ENCODE measurements at regions not wholly inside any gene's neighbourhood (a gene's known extent, or its start where the extent isn't known, plus 50 kb on each side); places are given as distances from the start of the nearest gene placed in this dataset.

- Histone ChIP-seq H3K4me2 (ENCODE audit: insufficient read depth, low read length) (no peak overlapping the region), H4K20me1 (ENCODE audit: insufficient read depth, low read length) (no peaks in the 10 kb centered on the region), H3K4me3 (ENCODE audit: low read depth in 1 of 2, low read length in 2 of 2) (no peak overlapping the region), H2AFZ (ENCODE audit: low read depth, low read length) (no peak overlapping the region), H3K27ac (ENCODE audit: low read length) (no peak overlapping the region), H3K79me2 (ENCODE audit: insufficient read depth, low read length) (no peaks in the 10 kb centered on the region), H3K36me3 (ENCODE audit: insufficient read depth, low read length) (no peaks in the 10 kb centered on the region), H3K9me3 (ENCODE audit: insufficient read depth, low read length, severe bottlenecking) (no peaks in the 10 kb centered on the region), H3K9ac (ENCODE audit: low read depth, low read length) (no peak overlapping the region), H3K27me3 (ENCODE audit: insufficient read depth, low read length, poor library complexity) (no peaks in the 10 kb centered on the region), H3K4me1 (ENCODE audit: insufficient read depth, low read length) (no peaks in the 10 kb centered on the region)
- no peak for TF ChIP-seq CTCF (IDR thresholded peaks at IDR 0.05; ENCODE audit: borderline replicate concordance, extremely low read depth, low read length, poor library complexity, severe bottlenecking)
- TF ChIP-seq EZH2 (IDR thresholded peaks at IDR 0.05; ENCODE audit: borderline replicate concordance, low read depth, low read length, severe bottlenecking), result no peak
- DNase-seq (no peak), ATAC-seq (ENCODE audit: insufficient read depth, low read depth) (no peak)
Measured at GRCh38 chr21:24658926-24659325, 948.4 kb downstream of the MRPL39 start.

- Histone ChIP-seq H3K4me2 (ENCODE audit: insufficient read depth, low read length) (no peak overlapping the region), H3K4me3 (ENCODE audit: low read depth in 1 of 2, low read length in 2 of 2) (no peak overlapping the region), H4K20me1 (ENCODE audit: insufficient read depth, low read length) (no peaks in the 10 kb centered on the region), H3K9ac (ENCODE audit: low read depth, low read length) (no peak overlapping the region), H2AFZ (ENCODE audit: low read depth, low read length) (no peak overlapping the region), H3K9me3 (ENCODE audit: insufficient read depth, low read length, severe bottlenecking) (no peaks in the 10 kb centered on the region), H3K27ac (ENCODE audit: low read length) (no peak overlapping the region), H3K36me3 (ENCODE audit: insufficient read depth, low read length) (no peaks in the 10 kb centered on the region), H3K27me3 (ENCODE audit: insufficient read depth, low read length, poor library complexity) (no peaks in the 10 kb centered on the region), H3K79me2 (ENCODE audit: insufficient read depth, low read length) (no peaks in the 10 kb centered on the region), H3K4me1 (ENCODE audit: insufficient read depth, low read length) (no peaks in the 10 kb centered on the region)
- DNase-seq, result no peak
- TF ChIP-seq EZH2 (IDR thresholded peaks at IDR 0.05; ENCODE audit: borderline replicate concordance, low read depth, low read length, severe bottlenecking) (no peak), CTCF (IDR thresholded peaks at IDR 0.05; ENCODE audit: borderline replicate concordance, extremely low read depth, low read length, poor library complexity, severe bottlenecking) (no peak)
- no peak for ATAC-seq (ENCODE audit: insufficient read depth, low read depth)
Measured at GRCh38 chr21:24658026-24658425, 949.3 kb downstream of the MRPL39 start.

- Histone ChIP-seq H4K20me1 (ENCODE audit: insufficient read depth, low read length) (no peaks in the 10 kb centered on the region), H3K4me1 (ENCODE audit: insufficient read depth, low read length) (no peaks in the 10 kb centered on the region), H3K79me2 (ENCODE audit: insufficient read depth, low read length) (no peaks in the 10 kb centered on the region), H3K9me3 (ENCODE audit: insufficient read depth, low read length, severe bottlenecking) (no peaks in the 10 kb centered on the region), H3K27ac (ENCODE audit: low read length) (no peak overlapping the region), H3K36me3 (ENCODE audit: insufficient read depth, low read length) (no peaks in the 10 kb centered on the region), H3K9ac (ENCODE audit: low read depth, low read length) (no peak overlapping the region), H3K4me3 (ENCODE audit: low read depth in 1 of 2, low read length in 2 of 2) (no peak overlapping the region), H2AFZ (ENCODE audit: low read depth, low read length) (no peak overlapping the region), H3K27me3 (ENCODE audit: insufficient read depth, low read length, poor library complexity) (no peaks in the 10 kb centered on the region), H3K4me2 (ENCODE audit: insufficient read depth, low read length) (no peak overlapping the region)
- no peak for DNase-seq
- no peak for TF ChIP-seq CTCF (IDR thresholded peaks at IDR 0.05; ENCODE audit: borderline replicate concordance, extremely low read depth, low read length, poor library complexity, severe bottlenecking)
- TF ChIP-seq EZH2 (IDR thresholded peaks at IDR 0.05; ENCODE audit: borderline replicate concordance, low read depth, low read length, severe bottlenecking), result no peak
- ATAC-seq (ENCODE audit: insufficient read depth, low read depth), result no peak
Measured at GRCh38 chr21:24649691-24650090, 957.6 kb downstream of the MRPL39 start.

- H2AFZ ChIP-seq (ENCODE audit: low read depth, low read length), result no peak overlapping the region
- ATAC-seq (ENCODE audit: insufficient read depth, low read depth), result no peak
- no peaks in the 10 kb centered on the region for H3K36me3 ChIP-seq (ENCODE audit: insufficient read depth, low read length)
- no peaks in the 10 kb centered on the region for H3K9me3 ChIP-seq (ENCODE audit: insufficient read depth, low read length, severe bottlenecking)
- TF ChIP-seq EZH2 (IDR thresholded peaks at IDR 0.05; ENCODE audit: borderline replicate concordance, low read depth, low read length, severe bottlenecking) (no peak), CTCF (IDR thresholded peaks at IDR 0.05; ENCODE audit: borderline replicate concordance, extremely low read depth, low read length, poor library complexity, severe bottlenecking) (no peak)
- H3K4me2 ChIP-seq (ENCODE audit: insufficient read depth, low read length), result no peak overlapping the region
- no peaks in the 10 kb centered on the region for H4K20me1 ChIP-seq (ENCODE audit: insufficient read depth, low read length)
- no peak overlapping the region for H3K9ac ChIP-seq (ENCODE audit: low read depth, low read length)
- no peaks in the 10 kb centered on the region for H3K4me1 ChIP-seq (ENCODE audit: insufficient read depth, low read length)
- H3K79me2 ChIP-seq (ENCODE audit: insufficient read depth, low read length), result no peaks in the 10 kb centered on the region
- no peaks in the 10 kb centered on the region for H3K27me3 ChIP-seq (ENCODE audit: insufficient read depth, low read length, poor library complexity)
- H3K27ac ChIP-seq (ENCODE audit: low read length), result no peak overlapping the region
- DNase-seq, result no peak
- H3K4me3 ChIP-seq (ENCODE audit: low read depth in 1 of 2, low read length in 2 of 2), result no peak overlapping the region
Measured at GRCh38 chr21:24636696-24637095, 970.6 kb downstream of the MRPL39 start.

Measured in DND-41 (cell line).